Stomach (tissue), 8 donors: ENCODE measurements at regions not wholly inside any gene's neighbourhood (a gene's known extent, or its start where the extent isn't known, plus 50 kb on each side); places are given as distances from the start of the nearest gene placed in this dataset.

Experiments
- DNase-seq, 2 donors: peaks; one replicate each; pipeline versions ENCODE4 v3.0.0 to v3.0.0-alpha.2; 2013 to 2019
- H3K27ac ChIP-seq, 5 donors: fragments of 200-600 bp in 4 of 5; sonication (generic) in 4 of 5; one replicate each; pipeline ENCODE4 v1.5.1; 2013 to 2019; ENCODE audit warnings: mild to moderate bottlenecking in 1 of 5, moderate library complexity in 1 of 5
- H3K27me3 ChIP-seq, 3 donors: fragments of 200-600 bp; sonication (generic); one replicate each; pipeline ENCODE4 v1.5.1; 2017 to 2019; ENCODE audit warnings: mixed run types in 1 of 3
- H3K36me3 ChIP-seq, 4 donors: fragments of 200-600 bp; sonication (generic); 1 replicate in 3 of 4; 2 replicates in 1 of 4; pipeline ENCODE4 v1.5.1; 2016 to 2019
- H3K4me1 ChIP-seq, 4 donors: fragments of 200-600 bp; sonication (generic); one replicate each; pipeline ENCODE4 v1.5.1; 2016 to 2019
- H3K4me3 ChIP-seq, 4 donors: fragments of 200-600 bp; sonication (generic) in 3 of 4; one replicate each; pipeline ENCODE4 v1.5.1; 2016 to 2019; ENCODE audit warnings: mild to moderate bottlenecking in 1 of 4
- H3K9me3 ChIP-seq, 4 donors: fragments of 200-600 bp; sonication (generic); one replicate each; pipeline ENCODE4 v1.5.1; 2016 to 2019
- CTCF ChIP-seq, 7 experiments: fragments of 450-650 bp in 4 of 7; fragments of 200-600 bp in 3 of 7; sonication (generic) in 3 of 7; IDR thresholded peaks; one replicate each; pipeline ENCODE4 v1.5.1; 2016 to 2019; ENCODE audit warnings: antibody characterized with exemption in 7 of 7, control low read depth in 2 of 7, mild to moderate bottlenecking in 1 of 7
- EP300 ChIP-seq: sonication (generic); formaldehyde crosslinking; IDR thresholded peaks from one replicate; pipeline ENCODE4 v1.6.1; 2017; ENCODE audit warnings: antibody characterized with exemption
- POLR2A ChIP-seq, 4 donors: fragments of 450-650 bp; IDR thresholded peaks; one replicate each; pipeline ENCODE4 v1.6.1; 2016; ENCODE audit warnings: antibody characterized with exemption in 4 of 4, control low read depth in 2 of 4, mild to moderate bottlenecking in 1 of 4, moderate library complexity in 1 of 4
- POLR2AphosphoS5 ChIP-seq, 3 donors: sonication (generic); formaldehyde crosslinking; IDR thresholded peaks; one replicate each; pipeline ENCODE4 v1.6.1; 2016; ENCODE audit warnings: antibody characterized with exemption in 3 of 3
- WGBS, 5 donors: extraction: QIAGEN DNeasy Blood & Tissue Kit in 3 of 5; methylation state at CpG; one replicate each; pipeline versions ENCODE4 v1.1.5 to v1.1.7; 2013 to 2018; 5-methylcytosine and 5-hydroxymethylcytosine counted together
- intact Hi-C: fragments of 100-400 bp; cut with DNase I; formaldehyde crosslinking; loops from one replicate; pipeline ENCODE4 v1.15.1; 2023; ENCODE audit warnings: low total_unique reads
- donor health status: healthy with polysubstance abuse.
- donor health status: Bipolar disorder and iron deficiency.
- donor health status: healthy.

GRCh38 chr6:163925839-163926238, 511.3 kb downstream of the QKI start:
- no peaks in the 10 kb centered on the region for H3K36me3 ChIP-seq
- 81 to 88% (median 86%) methylated on average over 5 of the region's 5 CpGs for WGBS, 5 donors
- H3K4me1 ChIP-seq = no peaks in the 10 kb centered on the region
- no peaks in the 10 kb centered on the region for H3K9me3 ChIP-seq
- DNase-seq = no peak
- no peak overlapping the region for H3K27ac ChIP-seq
- no peaks in the 10 kb centered on the region for H3K27me3 ChIP-seq
- no peak overlapping the region for H3K4me3 ChIP-seq
- intact Hi-C loops = no loop called here
- no peak for TF ChIP-seq POLR2A (IDR thresholded peaks at IDR 0.05)
- TF ChIP-seq EP300 = no peak

- H3K9me3 ChIP-seq = no peaks in the 10 kb centered on the region
- WGBS, 5 donors = 81 to 92% (median 88%) methylated on average over 15 of the region's 15 CpGs
- DNase-seq = no peak
- H3K4me1 ChIP-seq = no peaks in the 10 kb centered on the region
- no peaks in the 10 kb centered on the region for H3K27me3 ChIP-seq
- H3K27ac ChIP-seq = no peak overlapping the region
- TF ChIP-seq POLR2A (IDR thresholded peaks at IDR 0.05) (no peak), POLR2AphosphoS5 (IDR thresholded peaks at IDR 0.05) (no peak), EP300 (no peak), CTCF (IDR thresholded peaks at IDR 0.05) (no peak)
- H3K4me3 ChIP-seq = no peak overlapping the region
- intact Hi-C loops = no loop called here
- H3K36me3 ChIP-seq = no peaks in the 10 kb centered on the region
These were observed 509.3 kb downstream of the QKI start for GRCh38 chr6:163923658-163924411.

- Histone ChIP-seq H3K4me1 (no peaks in the 10 kb centered on the region), H3K27ac (no peak overlapping the region), H3K9me3 (no peaks in the 10 kb centered on the region), H3K4me3 (no peak overlapping the region), H3K36me3 (no peaks in the 10 kb centered on the region), H3K27me3 (no peaks in the 10 kb centered on the region)
- DNase-seq = no peak
- WGBS, 5 donors = 80 to 89% (median 82%) methylated on average over 4 of the region's 4 CpGs
- intact Hi-C loops = no loop called here
- TF ChIP-seq POLR2A (IDR thresholded peaks at IDR 0.05) (no peak), EP300 (no peak), CTCF (IDR thresholded peaks at IDR 0.05) (no peak), POLR2AphosphoS5 (IDR thresholded peaks at IDR 0.05) (no peak)
These were observed 508.0 kb downstream of the QKI start for GRCh38 chr6:163922562-163922961.

GRCh38 chr6:163919652-163920051, 505.1 kb downstream of the QKI start:
- Histone ChIP-seq H3K4me1 (no peaks in the 10 kb centered on the region), H3K4me3 (no peak overlapping the region), H3K27ac (no peak overlapping the region), H3K36me3 (no peaks in the 10 kb centered on the region), H3K9me3 (no peaks in the 10 kb centered on the region), H3K27me3 (no peaks in the 10 kb centered on the region)
- 39 to 55% (median 47%) methylated on average over 8 of the region's 8 CpGs for WGBS, 5 donors
- TF ChIP-seq POLR2A (IDR thresholded peaks at IDR 0.05) (no peak), POLR2AphosphoS5 (IDR thresholded peaks at IDR 0.05) (no peak)
- DNase-seq = no peak
- intact Hi-C loops = no loop called here

GRCh38 chr6:163916315-163917081, 502.0 kb downstream of the QKI start:
- no peak for TF ChIP-seq EP300
- no peak for TF ChIP-seq POLR2AphosphoS5 (IDR thresholded peaks at IDR 0.05)
- no peak for TF ChIP-seq POLR2A (IDR thresholded peaks at IDR 0.05)
- no peak for TF ChIP-seq CTCF (IDR thresholded peaks at IDR 0.05)
- H3K36me3 ChIP-seq = no peaks in the 10 kb centered on the region
- WGBS, 5 donors = 83 to 87% (median 86%) methylated on average over 6 of the region's 6 CpGs
- no peaks in the 10 kb centered on the region for H3K9me3 ChIP-seq
- no peaks in the 10 kb centered on the region for H3K4me1 ChIP-seq
- intact Hi-C loops = no loop called here
- H3K27me3 ChIP-seq = no peaks in the 10 kb centered on the region
- no peak overlapping the region for H3K27ac ChIP-seq
- no peak overlapping the region for H3K4me3 ChIP-seq
- DNase-seq = no peak
